Bone marrow (tissue), 2 donors: ENCODE measurements at regions not wholly inside any gene's neighbourhood (a gene's known extent, or its start where the extent isn't known, plus 50 kb on each side); places are given as distances from the start of the nearest gene placed in this dataset.
"Not testable (repeated sequence)": the region's sequence is repeated elsewhere in the genome, so short reads cannot be mapped to it uniquely, and the experiment has no call there.

ENCODE experiments used
- DNase-seq, 2 donors: peaks; one replicate each; lab custom pipeline; 2025; lab: John Stamatoyannopoulos, UW

DNA sequence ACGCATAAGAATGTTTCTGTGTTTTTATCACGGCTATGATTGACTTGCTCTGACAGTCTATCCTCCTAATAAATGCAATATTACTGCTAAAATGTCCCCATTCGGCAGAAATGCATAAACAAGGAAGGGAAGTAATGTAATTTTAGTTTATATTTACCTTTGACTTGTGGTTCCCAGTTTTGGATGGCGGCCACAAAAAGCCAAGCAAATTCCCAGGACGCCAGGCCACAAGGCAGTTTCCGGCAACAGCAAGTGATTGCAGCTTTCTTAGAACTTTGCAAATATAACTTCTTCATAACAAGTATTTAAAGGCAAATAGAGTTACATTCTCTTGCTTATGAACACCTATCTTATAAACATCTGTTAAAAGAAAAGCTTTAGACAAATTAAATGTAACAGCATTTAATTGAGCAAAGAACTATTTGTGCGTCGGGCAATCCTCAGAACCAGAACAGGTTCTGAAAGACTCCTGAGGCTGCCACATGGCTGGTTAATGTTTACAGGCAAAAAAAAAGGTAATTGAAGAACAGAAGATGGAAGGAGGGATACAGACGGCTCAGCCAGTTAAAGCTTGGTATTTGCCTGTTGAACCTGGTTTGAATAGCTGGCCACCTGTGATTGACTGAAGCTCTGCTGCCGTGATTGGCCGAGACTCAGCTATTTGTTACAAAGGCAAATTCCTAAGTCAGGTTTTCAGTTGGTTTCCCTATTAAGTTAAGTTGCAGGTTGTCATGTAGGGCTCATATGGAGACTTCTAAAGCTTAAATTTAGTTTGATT is 80.8 kb downstream of the C21orf91 start:
- DNase-seq: no peak

DNA sequence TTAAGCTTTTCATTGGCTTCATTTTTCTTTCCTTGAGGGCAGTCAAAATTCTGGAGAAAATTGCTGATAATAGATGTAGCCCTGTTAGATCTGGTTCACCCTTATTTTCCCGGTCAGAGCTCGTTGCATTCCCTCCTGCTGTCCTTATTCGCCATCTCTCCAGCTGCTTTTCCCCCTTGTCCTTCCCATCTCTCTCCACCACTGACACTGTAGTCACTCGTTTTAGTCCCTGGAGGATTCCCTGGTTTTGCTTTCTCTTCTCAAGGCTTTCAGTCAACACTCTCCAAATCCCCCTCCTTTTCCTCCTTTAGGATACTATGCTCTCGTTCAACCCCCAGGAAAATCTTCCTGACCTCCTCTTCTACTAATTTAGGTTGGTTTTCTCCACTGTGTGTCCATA is 83.1 kb downstream of the C21orf91 start:
- no peak for DNase-seq

DNA sequence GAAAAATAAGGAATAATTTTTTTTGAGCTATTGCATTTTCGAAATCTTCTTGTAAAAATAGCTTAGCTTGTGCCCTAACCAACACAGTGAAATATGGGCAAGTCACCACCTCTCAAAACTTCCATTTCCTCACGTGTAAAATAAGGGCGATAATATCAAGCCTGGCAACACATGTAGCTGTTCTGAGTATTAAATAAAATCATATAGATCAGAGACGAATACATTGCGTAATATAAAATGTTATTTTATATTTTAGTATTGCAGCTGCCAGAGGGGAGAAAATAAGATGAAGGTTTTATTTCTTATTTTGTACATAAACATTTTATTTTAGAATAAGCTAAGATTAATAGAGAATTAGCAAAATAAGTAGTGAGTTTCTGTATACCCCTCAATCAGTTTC is 85.9 kb downstream of the C21orf91 start:
- DNase-seq: no peak

DNA sequence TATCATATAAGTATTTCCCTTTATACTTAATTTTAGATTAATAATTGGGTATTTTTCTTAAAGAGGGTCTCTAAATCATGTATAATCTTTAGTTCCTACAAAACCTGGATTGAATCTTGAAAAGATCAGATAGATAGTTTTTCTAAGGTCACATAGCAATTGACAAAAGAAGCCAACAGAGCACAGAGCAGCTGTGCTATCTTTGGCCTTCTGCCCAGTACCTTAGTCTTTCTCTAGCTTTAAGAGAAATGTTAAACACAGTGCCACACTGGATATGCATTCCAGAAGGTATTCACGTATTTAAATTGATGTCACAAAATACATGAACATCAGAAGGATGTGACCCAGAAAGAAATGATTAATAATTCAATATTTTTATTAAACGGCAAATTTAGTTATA is 86.8 kb downstream of the C21orf91 start:
- no peak for DNase-seq

DNA sequence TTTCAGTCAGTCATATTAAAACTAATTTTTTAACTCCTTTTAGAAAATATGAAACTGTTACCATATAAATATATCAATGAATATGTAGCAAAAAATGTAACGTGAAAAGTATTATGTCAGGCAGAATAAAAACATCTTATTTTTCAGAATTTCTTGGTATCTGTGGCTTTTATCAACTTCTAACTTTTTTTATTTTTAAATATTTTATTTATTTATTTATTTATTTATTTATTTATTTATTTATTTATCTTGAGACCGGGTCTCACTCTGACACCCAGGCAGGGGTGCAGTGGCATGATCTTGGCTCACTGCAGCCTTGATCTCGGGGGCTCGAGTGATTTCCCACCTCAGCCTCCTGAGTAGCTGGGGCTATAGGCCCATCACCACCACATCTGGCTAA is 87.6 kb downstream of the C21orf91 start:
- no peak for DNase-seq

DNA sequence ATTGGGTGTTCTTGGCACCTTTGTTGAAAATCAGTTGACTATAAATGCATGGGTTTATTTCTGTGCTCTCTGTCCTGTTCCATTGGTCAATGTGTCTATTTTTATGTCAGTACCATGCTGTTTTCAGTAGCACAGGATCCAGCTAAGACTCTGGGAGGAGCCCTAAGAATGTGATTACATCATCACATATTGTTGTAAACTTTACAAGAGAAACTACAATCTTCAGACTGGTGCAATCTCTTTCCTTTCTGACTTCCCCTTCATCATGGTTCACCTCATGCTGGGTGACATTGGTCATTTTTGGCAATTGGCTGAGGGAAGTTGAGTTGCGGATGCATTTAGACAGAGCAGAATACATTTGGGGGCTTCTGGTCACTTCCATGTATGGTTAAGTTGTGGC is 88.4 kb downstream of the C21orf91 start:
- DNase-seq: no peak

DNA sequence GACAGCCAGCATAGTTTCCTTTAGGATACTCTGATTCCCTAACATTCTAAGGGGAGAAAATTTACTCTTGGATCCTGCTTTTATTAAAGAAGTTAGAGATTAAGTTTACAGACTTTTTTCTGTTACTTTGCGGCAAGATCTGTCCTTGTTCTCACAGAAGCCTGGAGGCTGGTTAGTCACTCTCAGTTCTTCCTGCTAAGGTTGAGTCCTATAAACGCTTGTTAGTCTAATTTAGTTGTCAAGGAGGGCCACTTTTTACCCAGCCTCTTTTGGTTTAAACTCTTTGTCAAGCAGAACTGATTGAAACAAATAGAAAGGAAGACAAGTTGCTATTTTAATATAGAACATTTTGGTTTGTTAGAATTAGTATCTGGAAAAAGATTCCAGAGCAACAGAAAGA is 89.7 kb downstream of the C21orf91 start:
- DNase-seq: no peak

DNA sequence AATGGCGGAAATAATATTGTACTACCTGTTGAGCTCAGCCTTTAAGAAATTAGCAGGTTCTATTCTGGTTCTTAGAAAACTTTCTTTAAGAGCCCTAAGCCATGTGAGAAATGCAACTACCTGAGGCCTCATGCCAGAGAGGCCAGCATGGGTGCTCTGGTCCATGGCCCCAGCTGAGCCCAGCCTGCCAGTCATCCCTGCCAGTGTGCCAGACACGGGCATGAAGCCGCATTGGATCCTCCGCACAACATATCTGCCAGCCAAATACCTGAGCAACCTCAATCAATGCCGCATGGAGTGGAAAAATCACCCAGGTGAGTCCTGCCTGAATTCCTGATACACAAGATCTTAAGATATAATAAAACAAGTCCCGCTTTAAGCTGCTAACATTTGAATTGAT is 91.8 kb downstream of the C21orf91 start:
- DNase-seq: no peak

DNA sequence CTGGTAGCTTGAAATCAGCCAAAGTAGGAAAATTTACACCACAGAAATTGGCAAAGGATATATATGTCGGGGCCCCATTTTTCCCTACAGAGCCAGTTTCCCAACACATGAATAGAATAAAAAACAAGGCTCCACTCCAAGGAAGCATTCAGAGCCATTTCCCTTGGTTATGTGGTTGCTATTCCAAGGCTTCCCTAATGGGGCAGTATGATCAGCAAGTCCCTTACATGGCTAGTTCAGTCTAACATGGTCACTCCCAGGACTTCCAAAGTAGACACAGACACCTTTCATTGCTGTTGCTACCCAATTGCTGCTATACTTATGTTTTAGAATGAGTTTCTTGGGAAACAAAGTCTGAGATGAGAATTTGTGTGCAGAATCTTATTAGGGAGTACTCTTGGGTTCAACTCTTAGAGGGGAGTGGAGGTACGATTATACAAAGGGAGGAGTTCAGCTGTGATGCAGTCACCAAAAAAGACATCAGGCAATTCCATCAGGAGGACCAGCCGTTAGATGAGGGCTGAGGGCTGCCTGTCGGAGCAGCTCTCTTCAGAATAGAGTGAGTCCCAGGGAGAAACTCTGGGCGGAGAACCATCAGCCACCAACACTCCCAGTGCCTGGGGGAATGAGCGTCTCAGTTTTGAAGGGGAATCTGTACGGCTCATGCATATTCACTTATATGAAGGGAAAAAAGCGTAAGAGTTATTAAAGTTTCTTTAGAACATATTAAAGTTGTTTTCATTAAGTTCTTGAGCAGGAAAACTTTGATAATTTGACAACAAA is 92.9 kb downstream of the C21orf91 start:
- no peak for DNase-seq

DNA sequence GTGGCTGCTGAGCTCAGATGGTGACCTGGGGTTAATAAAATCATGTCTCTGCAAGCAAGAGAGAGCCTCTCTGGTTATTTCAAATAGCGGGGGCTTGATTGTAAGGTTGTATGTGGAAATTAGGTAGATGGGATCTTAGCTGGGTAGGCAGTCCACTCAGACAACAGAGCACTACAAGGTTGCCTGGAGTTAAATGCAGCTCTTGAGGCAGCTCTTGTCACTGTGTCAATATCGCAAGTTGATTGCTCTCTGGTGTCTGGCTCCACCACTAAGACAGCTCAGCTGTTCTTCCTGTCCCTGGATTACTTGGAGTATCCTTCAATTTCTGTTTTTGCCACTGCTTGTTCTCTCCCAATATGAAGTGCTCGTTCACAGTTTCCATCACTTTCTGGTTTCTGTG is 93.8 kb downstream of the C21orf91 start:
- DNase-seq: no peak

DNA sequence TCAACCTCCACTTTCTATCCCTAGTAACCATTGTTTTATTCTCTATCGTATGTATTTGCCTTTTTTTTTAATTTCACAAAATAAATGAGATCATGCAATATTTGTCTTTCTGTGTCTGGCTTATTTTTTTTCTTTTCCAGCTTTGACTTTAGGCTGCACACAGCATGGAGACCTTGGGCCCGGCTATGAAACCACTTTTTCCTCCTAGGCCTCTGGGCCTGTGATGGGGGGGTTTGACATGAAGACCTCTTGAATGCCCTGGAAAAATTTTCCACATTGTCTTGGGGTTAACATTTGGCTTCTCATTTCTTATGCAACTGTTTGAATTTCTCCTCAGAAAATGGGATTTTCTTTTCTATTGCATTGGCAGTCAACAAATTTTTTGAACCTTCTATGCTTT is 100.2 kb upstream of the BTG3 start:
- no peak for DNase-seq

DNA sequence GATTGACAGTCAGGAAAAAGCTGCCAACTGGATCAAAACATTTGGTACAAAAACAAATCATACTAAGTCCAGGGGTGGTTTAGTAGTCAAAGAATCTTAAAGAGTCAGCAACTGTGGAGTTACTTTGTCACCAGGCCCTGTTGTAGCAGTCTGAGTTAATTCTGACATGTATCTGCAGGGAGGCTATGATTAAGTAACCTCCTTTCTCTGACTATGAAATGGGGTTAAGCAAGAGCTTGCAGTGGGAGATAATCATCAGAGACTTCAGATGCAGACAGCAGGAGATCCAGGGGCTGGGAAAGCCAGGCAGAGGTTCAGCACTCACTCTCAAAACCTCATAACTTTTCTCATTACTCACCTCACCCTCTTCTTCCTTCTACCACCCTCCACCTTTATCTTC is 99.2 kb upstream of the BTG3 start:
- DNase-seq: no peak

DNA sequence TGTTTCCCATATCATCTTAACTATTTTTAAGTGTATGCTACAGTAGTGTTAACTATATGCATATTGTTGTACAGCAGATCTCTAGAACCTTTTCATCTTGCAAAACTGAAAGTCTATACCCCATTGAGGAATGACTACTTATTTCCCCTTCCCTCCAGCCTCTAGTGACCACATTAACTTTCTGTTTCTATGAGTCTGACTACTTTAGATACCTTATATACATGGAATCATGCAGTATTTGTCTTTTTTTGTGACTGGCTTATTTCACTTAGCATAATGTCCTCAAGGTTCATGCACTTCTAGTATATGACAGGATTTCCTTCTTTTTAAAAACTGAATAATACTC is 96.5 kb upstream of the BTG3 start:
- no peak for DNase-seq

DNA sequence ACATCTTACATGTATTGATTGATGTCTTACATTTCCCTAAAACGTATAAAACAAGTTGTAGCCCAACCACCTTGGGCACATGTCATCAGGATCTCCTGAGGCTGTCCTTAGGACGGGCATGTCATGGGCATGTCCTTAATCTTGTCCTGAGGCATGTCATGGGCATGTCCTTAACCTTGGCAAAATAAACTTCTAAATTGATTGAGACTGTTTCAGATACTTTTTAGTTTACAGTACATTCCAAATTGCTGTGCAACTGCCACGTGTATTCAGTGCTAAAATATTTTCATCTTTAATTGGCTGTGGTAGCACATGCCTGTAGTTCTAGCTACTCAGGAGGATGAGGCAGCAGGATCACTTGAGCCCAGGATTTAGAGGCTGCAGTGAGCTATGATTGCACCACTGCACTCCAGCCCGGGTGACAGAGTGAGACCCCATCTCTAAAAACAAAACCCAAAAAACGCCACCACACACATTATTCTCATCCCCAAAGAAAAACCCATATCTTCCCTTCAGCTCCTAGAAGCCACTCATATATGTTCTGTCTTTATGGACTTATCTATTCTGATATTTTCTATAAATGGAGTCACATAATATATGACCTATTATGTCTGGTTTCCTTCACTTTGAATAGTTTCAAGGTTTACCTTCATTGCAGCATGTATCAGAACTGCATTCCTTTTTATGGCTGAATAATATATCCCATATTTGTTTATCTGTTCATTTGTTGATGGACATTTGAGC is 96.0 kb upstream of the BTG3 start:
- DNase-seq: no peak

DNA sequence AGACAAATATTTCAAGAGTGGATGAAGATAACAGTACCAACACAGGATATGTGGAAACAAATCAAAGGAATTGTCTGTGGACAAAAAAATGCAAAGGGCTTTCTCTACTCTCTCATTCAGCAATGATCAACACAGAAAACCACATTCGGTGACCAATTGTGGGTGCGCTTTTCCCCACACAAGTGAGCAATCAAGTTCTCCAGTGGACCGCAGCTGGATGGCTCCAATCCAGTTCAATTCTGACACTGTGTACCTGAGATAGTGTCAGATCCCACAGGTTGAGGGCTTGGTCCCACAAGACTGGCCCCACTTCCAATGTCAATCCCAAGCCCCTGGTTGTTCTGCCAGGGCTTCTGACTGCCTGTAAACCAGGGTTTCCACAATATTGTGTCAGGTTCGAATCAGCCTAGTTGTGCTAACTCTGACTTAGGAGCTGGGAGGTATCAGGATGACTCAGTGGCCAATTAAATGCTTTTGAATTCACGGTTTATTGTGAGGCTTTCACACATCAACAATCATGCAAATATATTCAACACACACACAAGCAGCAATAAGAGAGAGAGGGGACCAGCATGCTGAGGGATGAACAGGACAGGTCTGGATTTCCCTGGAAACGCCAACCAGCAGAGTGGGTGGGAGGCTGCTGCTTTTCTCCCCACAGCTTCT is 87.0 kb upstream of the BTG3 start:
- no peak for DNase-seq

DNA sequence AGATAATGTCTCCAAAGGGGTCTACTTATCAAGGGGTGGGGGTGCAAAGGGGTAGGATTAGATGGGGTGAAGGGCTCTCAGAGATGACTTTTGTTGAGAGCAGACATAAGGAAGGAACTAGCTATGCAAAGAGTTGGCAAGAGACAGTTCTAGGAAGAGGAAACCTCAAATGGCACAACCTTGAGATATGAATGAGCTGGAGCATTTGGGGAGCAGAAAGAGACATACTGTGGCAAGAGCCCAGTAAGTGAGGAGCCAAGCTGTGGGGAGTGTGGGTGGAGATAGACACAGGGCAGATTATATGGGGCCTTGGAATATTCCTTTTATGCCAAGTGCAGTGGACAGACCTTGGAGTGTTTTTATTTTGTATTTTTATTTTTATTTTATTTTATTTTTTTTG is 84.8 kb upstream of the BTG3 start:
- no peak for DNase-seq

DNA sequence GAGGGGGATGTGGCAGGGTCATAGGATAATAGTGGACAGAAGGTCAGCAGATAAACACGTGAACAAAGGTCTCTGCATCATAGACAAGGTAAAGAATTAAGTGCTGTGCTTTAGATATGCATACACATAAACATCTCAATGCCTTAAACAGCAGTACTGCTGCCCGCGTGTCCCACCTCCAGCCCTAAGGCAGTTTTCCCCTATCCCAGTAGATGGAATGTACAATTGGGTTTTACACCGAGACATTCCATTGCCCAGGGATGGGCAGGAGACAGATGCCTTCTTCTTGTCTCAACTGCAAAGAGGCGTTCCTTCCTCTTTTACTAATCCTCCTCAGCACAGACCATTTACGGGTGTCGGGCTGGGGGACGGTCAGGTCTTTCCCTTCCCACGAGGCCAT is 81.7 kb upstream of the BTG3 start:
- not testable (repeated sequence) for DNase-seq

DNA sequence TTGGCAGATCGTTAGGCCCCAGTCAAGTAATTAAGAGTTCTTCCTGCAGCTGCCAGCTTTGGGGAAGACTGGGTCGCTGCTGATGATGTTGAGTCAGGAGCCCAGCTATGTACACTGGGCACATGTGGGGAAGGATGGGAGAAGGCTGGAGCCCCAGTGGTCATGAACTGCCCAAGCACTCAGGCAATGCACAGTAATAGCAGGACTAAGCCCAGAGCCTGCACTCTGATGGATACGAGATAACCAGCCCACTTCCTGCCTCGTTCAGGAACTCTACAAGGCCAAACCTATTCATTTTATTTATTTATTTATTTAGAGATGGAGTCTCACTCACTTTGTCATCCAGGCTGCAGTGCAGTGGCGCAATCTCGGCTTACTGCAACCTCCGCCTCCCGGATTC is 81.1 kb upstream of the BTG3 start:
- DNase-seq: no peak

DNA sequence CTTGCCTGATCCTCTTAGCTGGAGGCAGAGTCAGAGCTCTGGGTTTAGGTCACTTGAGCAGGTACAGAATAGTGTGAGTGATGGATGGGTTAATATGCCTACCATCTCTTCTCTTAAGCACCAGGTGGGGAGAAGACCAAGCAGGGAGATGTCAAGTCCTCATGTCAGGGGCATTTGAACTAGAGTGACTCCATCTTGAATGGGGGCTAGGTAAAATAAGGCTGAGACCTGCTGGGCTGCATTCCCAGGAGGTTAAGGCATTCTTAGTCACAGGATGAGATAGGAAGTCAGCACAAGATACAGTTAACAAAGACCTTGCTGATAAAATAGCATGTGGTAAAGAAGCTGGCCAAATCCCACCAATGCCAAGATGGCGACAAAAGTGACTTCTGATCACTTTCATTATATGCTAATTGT is 77.4 kb upstream of the BTG3 start:
- DNase-seq: no peak

DNA sequence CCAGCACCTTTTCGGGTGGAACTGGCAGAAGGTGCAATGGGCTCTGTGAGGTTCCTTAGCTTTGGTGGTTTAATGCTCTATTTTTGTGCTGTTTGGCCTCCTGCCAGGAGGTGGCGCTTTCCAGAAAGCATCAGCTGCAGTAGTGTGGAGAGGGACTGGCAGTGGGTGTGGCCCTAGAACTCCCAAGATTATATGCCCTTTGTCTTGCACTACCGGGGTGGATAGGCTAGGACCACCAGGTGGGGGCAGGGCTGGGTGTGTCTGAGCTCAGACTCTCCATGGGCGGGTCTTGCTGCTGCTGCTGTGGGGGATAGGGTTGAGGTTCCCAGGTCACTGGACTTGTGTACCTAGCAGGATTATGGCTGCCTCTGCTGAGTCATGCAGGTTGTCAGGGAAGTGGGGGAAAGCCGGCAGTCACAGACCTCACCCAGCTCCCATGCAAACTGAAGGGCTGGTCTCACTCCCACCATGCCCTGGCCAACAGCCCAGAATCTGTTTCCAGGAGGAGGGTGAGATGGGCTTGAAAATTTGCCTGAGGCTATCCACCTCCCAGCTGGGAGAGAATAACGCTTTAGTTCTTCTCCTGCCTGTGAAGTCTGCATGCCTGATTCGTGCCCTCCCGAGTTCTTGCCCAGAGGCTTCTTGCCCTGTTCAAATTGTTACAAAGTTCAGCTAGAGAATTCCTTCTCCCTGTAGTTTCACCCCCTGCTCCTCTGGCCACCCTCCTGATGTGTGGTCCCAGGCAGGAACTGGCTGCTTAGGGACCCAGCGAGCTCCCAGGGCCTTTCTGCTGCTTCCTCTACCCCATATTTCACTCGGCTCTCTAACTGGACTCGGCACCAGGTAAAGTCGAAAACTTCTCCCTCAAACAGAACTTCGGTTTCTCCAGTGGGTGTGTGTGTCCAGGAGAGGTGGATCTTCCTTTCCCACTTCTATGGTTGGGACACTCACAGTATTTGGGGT is 76.5 kb upstream of the BTG3 start:
- DNase-seq: no peak

DNA sequence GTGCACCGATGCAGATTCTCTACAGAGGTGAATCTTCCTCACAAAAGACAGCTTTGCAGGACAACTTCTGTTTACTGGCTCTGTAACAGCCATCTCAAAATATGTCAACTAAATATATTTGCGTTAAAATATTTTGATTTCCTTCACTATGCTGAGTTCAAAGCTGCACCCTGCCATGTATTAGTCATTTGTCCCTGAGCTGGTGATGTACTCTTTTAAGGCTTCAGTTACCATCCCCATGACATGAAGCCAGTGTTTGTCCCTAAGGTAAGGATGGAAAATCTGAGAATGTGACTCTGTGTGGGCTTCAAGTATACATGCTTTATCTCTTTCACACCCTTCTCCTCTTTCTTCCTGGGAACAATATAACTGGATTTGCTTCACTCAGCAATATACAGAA is 70.2 kb upstream of the BTG3 start:
- DNase-seq: no peak
